Lung microvascular endothelial cell (primary cell): ENCODE measurements at regions not wholly inside any gene's neighbourhood (a gene's known extent, or its start where the extent isn't known, plus 50 kb on each side); places are given as distances from the start of the nearest gene placed in this dataset.

Experiments
- DNase-seq, 2 donors: peaks; one replicate each; pipeline versions ENCODE4 v3.0.0 to v3.0.0-alpha.2; 2010; ENCODE audit warnings: low read depth in 2 of 2

- DNase-seq: no peak
These were observed 503.2 kb upstream of the B3GAT1 start for GRCh38 chr11:134915212-134915611.

GRCh38 chr11:134913999-134914590 is 502.1 kb upstream of the B3GAT1 start:
- no peak for DNase-seq

- DNase-seq: no peak
These were observed 501.3 kb upstream of the B3GAT1 start for GRCh38 chr11:134913391-134913790.

GRCh38 chr11:134911514-134912180 is 499.6 kb upstream of the B3GAT1 start:
- DNase-seq: no peak

- DNase-seq: no peak
These were observed 496.5 kb upstream of the B3GAT1 start for GRCh38 chr11:134908583-134908982.

- DNase-seq: no peak
These were observed 495.6 kb upstream of the B3GAT1 start for GRCh38 chr11:134907636-134908035.

GRCh38 chr11:134906356-134906955 is 494.4 kb upstream of the B3GAT1 start:
- no peak for DNase-seq

- no peak for DNase-seq
These were observed 493.9 kb upstream of the B3GAT1 start for GRCh38 chr11:134905928-134906327.

GRCh38 chr11:134905517-134905916 is 493.5 kb upstream of the B3GAT1 start:
- DNase-seq: no peak

GRCh38 chr11:134904103-134904790 is 492.2 kb upstream of the B3GAT1 start:
- DNase-seq: no peak

GRCh38 chr11:134901955-134902918 is 490.2 kb upstream of the B3GAT1 start:
- no peak for DNase-seq

- no peak for DNase-seq
These were observed 489.5 kb upstream of the B3GAT1 start for GRCh38 chr11:134901542-134901941.

GRCh38 chr11:134893810-134894685 is 482.0 kb upstream of the B3GAT1 start:
- DNase-seq: peak in 1 of 2 donors; percentile 7

GRCh38 chr11:134890446-134890845 is 478.4 kb upstream of the B3GAT1 start:
- no peak for DNase-seq

- no peak for DNase-seq
These were observed 477.8 kb upstream of the B3GAT1 start for GRCh38 chr11:134889832-134890231.

- no peak for DNase-seq
These were observed 476.8 kb upstream of the B3GAT1 start for GRCh38 chr11:134888821-134889220.

- no peak for DNase-seq
These were observed 475.9 kb upstream of the B3GAT1 start for GRCh38 chr11:134887896-134888295.

- no peak for DNase-seq
These were observed 471.4 kb upstream of the B3GAT1 start for GRCh38 chr11:134883484-134883883.

- DNase-seq: no peak
These were observed 470.7 kb upstream of the B3GAT1 start for GRCh38 chr11:134882671-134883297.

- peak in 1 of 2 donors; percentile 74 for DNase-seq
These were observed 470.1 kb upstream of the B3GAT1 start for GRCh38 chr11:134882141-134882540.
